ENCODE measurements at regions not wholly inside any gene's neighbourhood (a gene's known extent, or its start where the extent isn't known, plus 50 kb on each side); places are given as distances from the start of the nearest gene placed in this dataset.

DNA sequence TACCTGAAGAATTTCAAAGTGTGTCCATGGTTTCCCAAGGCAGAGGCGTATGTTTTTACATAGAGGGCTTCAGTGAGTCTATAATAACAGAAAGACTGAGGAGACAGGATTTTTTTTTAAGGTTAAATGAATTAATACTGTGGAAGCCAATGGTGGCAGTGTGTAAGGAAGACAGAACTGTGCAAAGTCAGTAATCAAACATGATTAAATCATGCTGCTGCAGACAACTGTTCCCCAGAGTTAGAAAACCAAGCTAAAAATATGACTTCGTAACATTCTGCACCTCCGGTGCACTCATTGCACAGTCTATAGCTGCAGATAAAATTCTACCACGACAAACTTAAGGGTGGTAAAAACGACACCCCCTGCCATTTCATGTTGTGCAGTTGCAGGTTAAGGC, 309.6 kb upstream of the TRIB2 start:
- intact Hi-C loops (cut with micrococcal nuclease), result no loop called here
- peaks cover 18% of the 10 kb centered on the region for H3K9me3 ChIP-seq (replicated peaks)
- no peak for DNase-seq
- TF ChIP-seq, protein P1, sequence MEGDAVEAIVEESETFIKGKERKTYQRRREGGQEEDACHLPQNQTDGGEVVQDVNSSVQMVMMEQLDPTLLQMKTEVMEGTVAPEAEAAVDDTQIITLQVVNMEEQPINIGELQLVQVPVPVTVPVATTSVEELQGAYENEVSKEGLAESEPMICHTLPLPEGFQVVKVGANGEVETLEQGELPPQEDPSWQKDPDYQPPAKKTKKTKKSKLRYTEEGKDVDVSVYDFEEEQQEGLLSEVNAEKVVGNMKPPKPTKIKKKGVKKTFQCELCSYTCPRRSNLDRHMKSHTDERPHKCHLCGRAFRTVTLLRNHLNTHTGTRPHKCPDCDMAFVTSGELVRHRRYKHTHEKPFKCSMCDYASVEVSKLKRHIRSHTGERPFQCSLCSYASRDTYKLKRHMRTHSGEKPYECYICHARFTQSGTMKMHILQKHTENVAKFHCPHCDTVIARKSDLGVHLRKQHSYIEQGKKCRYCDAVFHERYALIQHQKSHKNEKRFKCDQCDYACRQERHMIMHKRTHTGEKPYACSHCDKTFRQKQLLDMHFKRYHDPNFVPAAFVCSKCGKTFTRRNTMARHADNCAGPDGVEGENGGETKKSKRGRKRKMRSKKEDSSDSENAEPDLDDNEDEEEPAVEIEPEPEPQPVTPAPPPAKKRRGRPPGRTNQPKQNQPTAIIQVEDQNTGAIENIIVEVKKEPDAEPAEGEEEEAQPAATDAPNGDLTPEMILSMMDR (IDR thresholded peaks at IDR 0.05; ENCODE audit: borderline replicate concordance), result no peak
- no peaks in the 10 kb centered on the region for H3K4me1 ChIP-seq
- H3K36me3 ChIP-seq, result no peaks in the 10 kb centered on the region
- no peak overlapping the region for H3K27ac ChIP-seq (replicated peaks)
- no peaks in the 10 kb centered on the region for H3K27me3 ChIP-seq (ENCODE audit: low read depth)
- no peak overlapping the region for H3K4me3 ChIP-seq

DNA sequence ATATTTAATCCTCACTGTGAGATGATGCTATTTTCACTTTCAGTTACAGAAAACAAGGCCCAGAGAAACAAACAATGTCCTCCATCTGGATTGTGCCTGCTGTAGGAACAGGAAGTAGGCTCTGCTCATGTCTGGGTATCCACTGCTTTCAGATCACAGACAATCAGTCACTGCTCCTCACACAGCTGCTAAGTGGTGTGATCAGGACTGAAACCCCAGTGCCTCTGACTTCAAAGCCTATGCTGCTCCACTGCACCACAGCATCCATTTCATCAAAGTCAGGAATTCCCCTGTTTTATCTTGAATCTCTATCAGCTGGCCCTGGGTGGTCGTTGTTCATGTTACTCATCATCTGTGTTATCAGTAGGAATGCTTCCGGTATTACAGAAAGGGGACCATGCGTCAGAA, 303.8 kb upstream of the TRIB2 start:
- Histone ChIP-seq H3K27me3 (ENCODE audit: low read depth) (no peaks in the 10 kb centered on the region), H3K27ac (replicated peaks) (peak overlapping the region; percentile 24), H3K4me3 (no peak overlapping the region), H3K36me3 (no peaks in the 10 kb centered on the region), H3K9me3 (replicated peaks) (peaks cover 18% of the 10 kb centered on the region), H3K4me1 (peaks cover 17% of the 10 kb centered on the region)
- no peak for DNase-seq
- TF ChIP-seq, protein P1 (IDR thresholded peaks at IDR 0.05; ENCODE audit: borderline replicate concordance), result no peak
- intact Hi-C loops (cut with micrococcal nuclease), result loop anchor here (10.0 kb wide), 1 partner anchor 302 kb away; the partner anchor contains the start of gene TRIB2

DNA sequence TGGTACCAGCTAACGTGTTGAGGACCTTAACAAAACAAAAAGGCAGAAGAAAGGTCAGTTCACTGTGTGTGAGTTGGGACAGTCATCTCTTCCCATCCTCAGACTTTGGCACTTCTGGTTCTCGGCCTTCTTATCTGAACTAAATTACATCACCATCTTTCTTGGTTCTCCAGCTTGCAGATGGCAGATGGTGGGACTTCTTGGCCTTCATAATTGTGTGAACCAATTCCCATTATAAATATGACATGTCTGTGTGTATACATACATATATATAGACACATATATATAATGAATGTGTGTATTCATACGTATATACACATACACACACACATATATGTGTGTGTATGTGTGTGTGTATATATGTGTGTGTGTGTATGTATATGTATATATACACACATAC, 301.2 kb upstream of the TRIB2 start:
- intact Hi-C loops (cut with micrococcal nuclease), result loop anchor here (10.0 kb wide), 1 partner anchor 299 kb away; the partner anchor contains the start of gene TRIB2
- Histone ChIP-seq H3K27me3 (ENCODE audit: low read depth) (no peaks in the 10 kb centered on the region), H3K4me1 (peaks cover 17% of the 10 kb centered on the region), H3K9me3 (replicated peaks) (peaks cover 16% of the 10 kb centered on the region), H3K4me3 (no peak overlapping the region), H3K36me3 (no peaks in the 10 kb centered on the region), H3K27ac (replicated peaks) (no peak overlapping the region)
- TF ChIP-seq, protein P1 (IDR thresholded peaks at IDR 0.05; ENCODE audit: borderline replicate concordance), result no peak
- DNase-seq, result no peak

- peaks cover 17% of the 10 kb centered on the region for H3K4me1 ChIP-seq
- TF ChIP-seq, protein P1 (IDR thresholded peaks at IDR 0.05; ENCODE audit: borderline replicate concordance), result peak; percentile 70
- intact Hi-C loops (cut with micrococcal nuclease), result loop anchor here (10.0 kb wide), 1 partner anchor 298 kb away; the partner anchor contains the start of gene TRIB2
- no peaks in the 10 kb centered on the region for H3K36me3 ChIP-seq
- H3K4me3 ChIP-seq, result no peak overlapping the region
- H3K27me3 ChIP-seq (ENCODE audit: low read depth), result no peaks in the 10 kb centered on the region
- peaks cover 5% of the 10 kb centered on the region for H3K9me3 ChIP-seq (replicated peaks)
- DNase-seq, result peak; percentile 50
- H3K27ac ChIP-seq (replicated peaks), result no peak overlapping the region
Observed at GRCh38 chr2:12416600-12416999, 300.1 kb upstream of the TRIB2 start.

DNA sequence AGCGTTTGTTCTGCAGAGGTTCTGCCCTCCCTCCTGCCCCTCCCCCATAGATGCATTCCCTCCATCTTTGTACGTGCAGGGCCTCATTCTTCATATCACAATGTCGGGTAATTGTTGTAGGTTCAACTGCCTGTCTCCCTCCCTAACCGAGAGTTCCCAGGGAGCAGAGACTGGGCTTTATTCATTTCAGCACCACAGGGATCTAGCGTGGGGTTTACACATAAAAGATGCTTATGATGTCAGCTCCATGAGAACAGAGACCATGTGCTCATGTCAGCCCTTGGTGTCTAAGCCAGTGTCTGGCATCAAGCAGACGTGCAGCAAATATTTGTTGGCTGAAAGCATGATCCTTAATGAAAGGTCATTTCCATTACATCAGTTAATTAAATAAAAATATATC, 298.9 kb upstream of the TRIB2 start:
- TF ChIP-seq, protein P1 (IDR thresholded peaks at IDR 0.05; ENCODE audit: borderline replicate concordance), result no peak
- H3K27ac ChIP-seq (replicated peaks), result no peak overlapping the region
- DNase-seq, result no peak
- peaks cover 12% of the 10 kb centered on the region for H3K4me1 ChIP-seq
- no peaks in the 10 kb centered on the region for H3K9me3 ChIP-seq (replicated peaks)
- no peak overlapping the region for H3K4me3 ChIP-seq
- H3K27me3 ChIP-seq (ENCODE audit: low read depth), result no peaks in the 10 kb centered on the region
- no peaks in the 10 kb centered on the region for H3K36me3 ChIP-seq
- intact Hi-C loops (cut with micrococcal nuclease), result loop anchor here (10.0 kb wide), 1 partner anchor 297 kb away; the partner anchor contains the start of gene TRIB2

Measured in left ventricle myocardium inferior (tissue), 1 donor.